IPS-11a (cell line): ENCODE measurements at regions not wholly inside any gene's neighbourhood (a gene's known extent, or its start where the extent isn't known, plus 50 kb on each side); places are given as distances from the start of the nearest gene placed in this dataset.

Source experiments
- H3K4me3 ChIP-seq: one replicate; pipeline ENCODE4 v1.5.1; 2013; ENCODE audit warnings: low read depth, low read length, control low read depth

DNA sequence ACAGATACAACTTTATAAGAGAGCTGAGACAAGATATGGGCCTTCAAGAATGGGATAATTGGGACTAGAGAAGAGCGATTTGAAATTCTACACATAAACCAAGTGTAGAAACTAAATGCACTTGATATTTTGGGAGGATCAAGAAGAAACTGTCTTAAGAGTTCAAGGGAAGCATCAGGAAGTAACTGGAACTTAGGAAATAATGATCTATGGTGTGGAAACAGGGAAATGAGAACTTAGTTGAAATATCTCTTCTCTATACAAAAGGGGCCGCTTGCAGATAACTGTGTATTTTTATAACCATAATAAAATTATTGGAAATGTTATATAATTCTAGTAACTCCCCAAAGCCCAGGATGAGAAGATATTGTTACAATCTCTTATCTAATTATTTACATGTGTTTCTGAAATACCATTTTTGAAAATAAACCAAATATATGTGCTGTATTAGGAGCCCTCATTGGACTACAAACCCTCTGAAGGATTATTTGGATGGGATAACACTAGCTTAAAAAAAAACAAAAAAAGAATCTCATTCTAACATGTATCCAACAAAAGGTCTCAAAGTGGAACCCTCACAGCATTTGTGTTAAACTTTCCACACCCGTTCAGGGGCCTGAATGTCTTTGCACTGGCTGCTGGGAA lies 84.7 kb upstream of the FLRT2 start:
- no peak overlapping the region for H3K4me3 ChIP-seq

DNA sequence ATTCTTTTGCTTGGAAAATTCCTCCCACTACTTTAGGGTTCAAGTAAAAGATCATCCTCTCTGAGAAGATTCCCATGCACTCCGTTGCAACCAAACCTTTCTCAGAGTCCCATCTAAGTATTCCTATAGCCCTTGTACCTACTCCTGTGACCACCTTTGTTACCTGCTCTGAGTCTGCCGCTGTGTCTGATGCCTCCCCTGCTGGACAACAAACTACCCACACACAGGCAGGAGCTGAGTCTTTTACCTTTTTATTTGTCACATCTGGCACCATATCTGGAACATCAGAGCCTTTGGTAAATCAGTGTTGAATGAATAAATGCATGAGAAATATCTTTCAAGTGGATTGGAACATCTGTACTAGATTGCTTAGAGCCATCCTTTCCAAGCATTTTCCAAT lies 82.1 kb upstream of the FLRT2 start:
- H3K4me3 ChIP-seq: no peak overlapping the region

DNA sequence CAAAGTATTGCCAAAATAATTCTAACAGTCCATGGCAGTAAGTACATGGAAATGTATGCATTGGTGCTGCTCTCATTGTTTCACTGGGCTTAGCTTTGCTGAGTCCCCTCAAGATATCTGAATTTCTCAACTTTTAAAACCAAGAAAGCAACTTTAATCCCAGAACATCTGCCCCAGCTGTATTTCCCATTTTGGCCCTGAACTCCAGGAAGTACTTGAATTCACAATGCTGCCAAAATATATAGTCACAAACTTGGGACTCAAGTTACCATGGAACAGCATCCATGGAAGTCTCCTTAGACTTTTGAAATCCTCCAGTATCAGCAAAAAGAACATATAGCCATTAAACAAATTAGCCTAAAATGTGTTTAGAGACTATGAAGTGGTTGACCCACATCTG lies 78.5 kb upstream of the FLRT2 start:
- no peak overlapping the region for H3K4me3 ChIP-seq

DNA sequence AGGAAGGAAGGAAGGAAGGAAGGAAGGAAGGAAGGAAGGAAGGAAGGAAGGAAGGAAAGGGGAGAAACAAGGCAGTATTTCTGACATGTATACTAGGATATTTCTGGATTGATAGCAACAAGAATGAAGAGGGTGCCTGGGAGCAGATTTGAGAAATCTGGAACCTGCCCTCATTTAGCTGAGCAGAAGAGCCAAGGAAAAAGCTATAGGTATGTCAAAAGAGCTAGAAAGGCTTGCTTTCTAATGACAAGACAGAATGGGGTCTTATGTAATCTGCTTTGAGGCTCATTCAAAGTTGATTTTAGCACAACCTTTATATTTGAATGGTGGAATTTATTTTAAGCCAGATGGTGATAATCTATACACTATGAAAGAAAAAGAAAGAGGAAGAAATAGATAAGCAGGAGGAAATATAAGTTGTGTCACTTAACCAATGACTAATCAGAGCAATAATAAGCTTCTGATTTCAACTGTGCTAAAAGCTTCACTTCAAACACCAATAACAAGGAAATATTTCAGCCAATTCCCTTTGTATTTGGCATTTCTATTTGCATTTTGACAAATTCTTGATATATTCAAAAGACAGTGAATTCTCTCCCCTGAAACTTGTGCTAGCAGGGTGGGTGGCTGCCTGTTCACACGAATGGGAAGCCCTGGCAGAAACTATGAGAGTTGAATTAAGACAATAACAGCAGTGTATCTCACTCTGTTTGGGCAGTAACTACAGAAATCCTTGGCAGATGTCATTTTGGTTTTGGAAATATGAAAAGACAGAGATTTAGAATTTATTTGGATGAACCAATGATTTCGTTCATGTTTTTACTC lies 76.3 kb upstream of the FLRT2 start:
- no peak overlapping the region for H3K4me3 ChIP-seq

DNA sequence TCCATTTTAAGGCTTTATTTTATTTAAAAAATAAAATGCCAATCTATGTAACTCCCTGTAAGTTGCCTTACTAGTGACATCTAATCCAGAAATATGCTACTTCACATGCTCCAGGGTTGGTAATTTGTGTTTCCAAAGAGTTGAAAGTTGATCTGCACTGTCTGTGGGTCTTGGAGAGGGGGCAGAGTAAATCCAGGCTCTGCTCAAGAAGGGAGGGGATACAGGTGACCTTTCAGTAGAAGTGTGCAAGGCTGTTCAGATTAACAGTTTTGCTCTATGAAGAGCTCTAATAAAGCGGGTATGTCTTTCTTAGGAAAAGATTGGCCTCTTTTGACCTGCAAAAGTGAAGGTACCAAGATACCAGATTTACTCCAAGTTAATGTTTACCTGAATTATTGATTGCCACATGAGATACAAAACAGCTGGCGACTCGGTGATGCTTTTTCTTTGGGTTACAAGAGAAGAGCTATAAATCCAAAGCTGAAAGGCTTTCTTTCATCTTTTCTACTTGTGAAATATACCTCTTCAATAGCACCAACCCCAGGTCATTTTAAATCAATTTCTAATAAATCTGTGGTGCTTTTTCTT lies 75.6 kb upstream of the FLRT2 start:
- no peak overlapping the region for H3K4me3 ChIP-seq

DNA sequence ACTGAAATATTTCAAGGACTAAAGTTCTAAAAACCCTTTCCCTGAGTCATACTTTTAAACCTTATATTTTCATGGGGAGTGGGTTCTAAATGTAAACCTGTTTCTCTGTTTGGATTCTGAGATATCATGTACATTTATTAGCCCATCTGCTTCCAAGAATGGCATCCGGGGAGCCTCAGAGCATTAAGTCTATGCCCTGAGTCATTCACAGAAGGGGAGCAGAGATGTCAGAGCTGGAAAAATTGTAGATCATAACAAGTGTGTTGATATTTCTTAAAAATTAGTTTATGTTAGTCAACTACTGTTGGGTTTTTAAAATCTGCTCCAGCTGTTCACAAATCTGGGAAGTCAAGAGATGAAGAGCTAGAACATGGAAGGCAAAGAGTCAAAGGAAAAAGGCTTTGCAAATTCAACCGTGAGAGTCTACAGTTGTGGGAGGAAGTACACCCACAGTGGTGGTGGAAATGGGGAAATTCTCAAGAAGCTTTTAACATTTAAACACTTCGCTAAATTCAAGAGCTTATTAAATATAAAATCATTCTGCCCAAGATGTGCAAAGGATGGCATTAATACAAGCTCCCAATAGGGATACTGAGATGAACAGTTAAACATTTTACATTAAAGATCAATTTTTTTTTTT lies 70.5 kb upstream of the FLRT2 start:
- no peak overlapping the region for H3K4me3 ChIP-seq

DNA sequence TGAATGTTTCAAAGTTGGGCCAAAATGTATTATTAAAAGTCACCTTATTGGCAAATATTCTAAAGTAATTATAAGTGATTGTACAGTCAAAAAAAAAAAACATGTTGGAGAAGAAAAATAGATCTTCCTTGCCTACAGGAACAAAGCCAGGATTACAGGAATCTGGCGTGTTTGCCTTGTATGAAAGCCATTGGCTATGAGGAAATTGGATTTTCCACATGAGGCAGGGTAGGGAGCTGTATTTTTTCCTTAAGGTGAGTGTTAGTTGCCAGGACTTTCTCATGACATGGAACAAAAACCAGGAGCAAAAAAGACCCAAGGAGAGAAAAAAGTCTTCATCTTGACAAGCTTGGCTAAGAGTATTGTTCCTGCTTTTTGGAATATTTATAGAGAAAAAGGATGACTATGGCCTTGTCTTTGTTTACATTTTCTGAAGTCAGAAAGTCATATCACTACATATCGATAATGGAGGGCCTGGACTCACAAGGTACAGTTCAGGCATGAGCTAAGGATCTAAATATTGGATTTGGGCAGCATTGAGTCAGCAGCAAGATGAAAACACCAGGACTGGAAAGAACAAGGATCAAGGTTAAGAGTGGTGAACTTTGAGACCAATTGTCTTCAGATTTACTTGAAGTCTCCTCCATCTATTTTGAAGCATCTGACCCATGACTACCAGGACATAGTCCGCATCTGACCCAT lies 68.4 kb upstream of the FLRT2 start:
- H3K4me3 ChIP-seq: no peak overlapping the region

DNA sequence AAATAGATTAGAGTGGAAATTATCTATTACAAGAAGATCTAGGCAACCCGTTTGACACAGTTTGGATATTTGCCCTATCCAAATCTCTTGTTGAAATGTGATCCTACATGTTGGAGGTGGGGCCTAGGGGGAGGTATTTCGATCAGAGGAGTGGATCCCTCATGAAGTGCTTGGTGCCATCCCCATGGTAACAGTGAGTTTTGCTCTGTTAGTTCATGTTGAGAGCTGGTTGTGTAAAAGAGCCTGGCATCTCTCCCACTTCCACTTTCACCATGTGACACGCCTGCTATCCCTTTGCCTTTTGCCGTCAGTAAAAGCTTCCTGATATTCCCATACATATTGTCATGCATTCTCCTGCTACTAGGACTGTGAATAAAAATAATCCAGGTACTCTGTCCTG lies 66.4 kb upstream of the FLRT2 start:
- H3K4me3 ChIP-seq: no peak overlapping the region

DNA sequence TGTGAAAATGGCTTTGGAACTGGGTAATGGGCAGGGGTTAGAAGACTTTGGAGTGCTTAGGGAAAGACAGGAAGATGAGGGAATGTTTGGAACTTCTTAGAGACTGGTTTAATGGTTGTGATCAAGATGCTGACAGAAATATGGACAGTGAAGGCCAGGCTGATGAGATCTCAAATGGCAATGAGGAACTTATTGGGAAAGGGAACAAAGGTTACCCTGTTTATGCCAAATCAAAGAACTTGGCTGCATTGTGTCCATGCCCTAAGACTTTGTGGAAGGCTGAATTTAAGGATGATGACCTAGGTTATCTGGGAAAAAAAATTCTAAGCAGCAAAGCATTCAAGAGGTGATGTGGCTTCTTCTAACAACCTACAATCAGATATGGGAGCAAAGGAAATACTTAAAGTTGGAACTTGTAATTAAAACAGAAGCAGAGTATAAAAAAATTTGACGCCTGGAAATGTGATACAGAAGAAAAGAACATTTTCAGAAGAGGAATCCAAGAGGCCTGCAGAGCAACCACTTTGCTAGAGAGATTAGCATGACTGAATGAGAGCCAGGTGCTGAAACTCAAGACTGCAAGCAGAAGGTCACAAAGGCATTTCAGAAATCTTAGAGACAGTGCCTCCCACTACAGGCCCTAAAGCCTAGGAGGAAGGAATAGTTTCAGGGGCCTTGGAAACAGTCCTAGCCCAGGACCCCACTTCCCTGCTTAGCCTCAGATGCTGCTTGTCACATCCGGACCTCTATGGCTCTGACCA lies 65.6 kb upstream of the FLRT2 start:
- no peak overlapping the region for H3K4me3 ChIP-seq

DNA sequence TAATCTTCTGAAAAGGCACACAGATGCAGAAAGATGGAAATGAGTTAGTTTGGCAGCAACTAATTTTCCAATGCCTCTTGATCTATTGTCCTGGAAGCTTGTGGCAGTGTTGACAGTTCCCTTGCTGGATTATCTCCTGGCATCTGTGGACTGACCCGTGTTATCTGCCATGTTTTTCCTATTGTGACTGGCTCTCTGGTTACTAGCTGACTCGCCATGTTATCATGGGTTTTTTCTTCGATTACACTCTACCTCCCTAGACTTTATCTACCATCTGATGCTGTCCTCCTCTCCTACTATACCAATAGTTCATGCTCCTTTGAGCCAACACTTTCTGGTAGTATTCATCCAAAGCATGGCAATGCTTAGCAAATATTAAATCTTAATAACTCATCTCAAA lies 63.3 kb upstream of the FLRT2 start:
- no peak overlapping the region for H3K4me3 ChIP-seq

DNA sequence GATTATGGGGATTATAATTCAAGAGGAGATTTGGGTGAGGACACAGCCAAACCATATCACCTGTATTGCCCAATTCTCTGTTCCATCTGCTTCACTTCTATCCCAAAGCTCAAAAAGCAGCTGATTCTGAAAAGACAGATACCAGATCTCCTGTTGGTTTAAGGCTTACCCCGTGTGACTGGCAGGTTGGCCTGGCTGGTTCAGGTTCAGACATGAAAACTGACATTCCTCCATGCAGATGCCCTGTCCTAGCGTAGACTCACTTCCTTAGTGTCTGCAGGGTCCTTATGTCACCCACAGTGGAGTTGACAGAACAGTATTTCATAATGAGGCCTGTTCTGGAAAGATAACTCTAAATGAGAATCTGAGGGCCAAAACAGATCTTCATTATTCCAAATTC lies 61.1 kb upstream of the FLRT2 start:
- H3K4me3 ChIP-seq: no peak overlapping the region

DNA sequence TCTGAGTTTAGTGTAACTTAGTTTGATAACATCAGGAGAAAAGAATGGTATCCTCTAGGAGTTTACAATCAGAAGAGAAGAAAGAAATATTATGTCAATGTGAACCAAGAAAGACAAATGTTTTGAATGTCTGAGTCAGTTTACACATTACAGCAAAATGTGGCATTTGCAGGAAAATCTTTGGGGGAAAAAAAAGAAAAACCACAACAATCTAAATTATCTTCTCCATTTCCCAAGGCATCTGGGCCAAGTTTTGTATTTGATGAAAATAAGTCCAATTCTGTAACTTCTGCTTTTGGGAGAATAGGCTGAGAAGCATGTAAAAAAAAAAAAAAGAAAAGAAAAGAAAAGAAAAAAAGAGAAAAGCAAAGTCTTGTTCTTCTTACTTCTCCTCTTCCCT lies 58.8 kb upstream of the FLRT2 start:
- no peak overlapping the region for H3K4me3 ChIP-seq

DNA sequence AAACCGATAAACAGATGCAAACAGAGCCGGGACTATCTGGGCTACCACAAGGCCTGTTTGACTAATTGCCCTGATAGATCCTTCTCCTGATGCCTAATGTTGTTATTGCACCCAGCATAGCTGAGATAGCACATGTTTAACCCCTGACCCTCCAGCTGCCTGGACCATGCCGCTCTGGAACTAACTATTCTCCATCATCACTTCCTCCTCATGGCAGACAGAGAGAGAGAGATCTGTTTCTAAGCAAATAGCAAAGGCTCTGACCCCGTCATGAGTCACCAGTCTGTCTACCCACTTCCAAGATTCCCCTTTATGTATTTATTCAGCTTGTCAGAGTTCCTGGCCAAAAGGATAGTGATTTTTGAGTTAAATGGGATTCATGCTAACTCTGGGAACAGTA lies 58.2 kb upstream of the FLRT2 start:
- H3K4me3 ChIP-seq: no peak overlapping the region

DNA sequence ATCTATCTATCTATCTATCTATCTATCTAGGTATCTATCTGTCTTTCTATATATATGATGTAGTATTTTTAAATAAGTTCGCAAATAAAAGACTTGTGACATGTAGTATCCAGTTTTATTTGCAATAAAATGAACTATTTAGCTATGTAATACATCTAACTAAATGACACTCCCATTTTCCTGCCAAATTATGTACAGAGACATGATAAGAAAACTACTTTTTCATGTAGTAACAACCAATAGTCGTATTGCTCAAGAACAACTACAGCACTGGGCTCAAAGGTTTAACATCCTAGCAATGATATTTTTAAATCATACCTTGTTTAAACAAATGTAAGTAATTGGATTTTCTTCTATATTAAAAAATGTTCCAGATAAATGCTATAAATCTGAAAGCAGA lies 55.5 kb upstream of the FLRT2 start:
- no peak overlapping the region for H3K4me3 ChIP-seq

DNA sequence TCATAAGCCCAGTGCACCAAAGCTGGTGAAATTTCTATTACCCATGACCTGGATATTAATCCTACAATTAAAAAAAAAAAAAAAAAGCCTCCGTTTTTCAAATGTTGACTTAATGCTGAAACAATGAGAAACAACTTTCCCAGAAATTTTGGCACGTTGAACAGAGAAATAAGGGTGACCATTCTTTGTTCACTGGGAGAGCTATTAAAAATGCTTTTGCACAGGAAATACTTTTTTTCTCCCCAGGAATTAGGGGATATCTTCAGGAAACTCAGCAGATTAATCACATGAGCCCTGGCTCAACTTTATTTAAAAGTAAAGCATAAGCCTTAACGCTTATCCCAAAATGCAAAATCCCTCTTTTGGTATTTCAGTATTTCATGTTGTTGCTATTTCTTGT lies 54.8 kb upstream of the FLRT2 start:
- no peak overlapping the region for H3K4me3 ChIP-seq

DNA sequence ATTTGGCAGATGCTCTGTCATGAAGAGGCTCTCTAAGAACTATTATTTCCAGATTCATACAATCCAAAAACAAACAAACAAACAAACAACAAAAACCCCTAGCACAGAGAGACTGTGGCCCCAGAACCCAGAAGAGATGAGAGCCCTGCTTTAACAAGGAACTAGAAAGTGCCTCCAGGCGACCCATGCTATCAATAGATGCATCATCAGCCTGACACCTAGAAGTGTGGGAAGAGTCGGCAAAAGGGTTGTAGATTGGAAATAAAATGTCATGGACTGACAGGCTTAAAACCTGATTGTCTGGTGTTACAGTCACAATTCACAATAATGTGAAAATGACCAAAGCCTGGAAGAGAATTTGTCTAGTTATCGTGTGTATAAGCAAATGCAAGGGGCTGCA lies 50.6 kb upstream of the FLRT2 start:
- H3K4me3 ChIP-seq: no peak overlapping the region

DNA sequence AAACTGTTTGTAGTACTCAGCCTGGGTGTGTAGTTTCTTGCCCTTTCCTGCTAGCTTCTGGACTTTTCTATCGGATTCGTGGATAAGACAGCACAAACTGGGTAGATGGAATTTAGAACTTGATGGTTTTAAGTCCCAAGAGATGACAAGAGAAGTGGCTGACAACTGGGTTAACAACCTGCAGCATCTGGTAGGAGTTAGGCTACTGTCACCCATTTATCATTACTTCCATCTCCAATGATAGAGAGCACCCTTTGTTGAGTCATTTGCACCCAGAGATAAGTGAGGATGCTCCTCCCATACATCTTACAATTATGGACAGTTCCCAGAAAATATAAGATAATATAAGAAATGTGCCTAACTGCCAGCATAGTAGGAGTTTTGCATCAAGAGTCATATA lies 50.2 kb upstream of the FLRT2 start:
- H3K4me3 ChIP-seq: no peak overlapping the region
